HG02642 (cell line): ENCODE measurements at regions not wholly inside any gene's neighbourhood (a gene's known extent, or its start where the extent isn't known, plus 50 kb on each side); places are given as distances from the start of the nearest gene placed in this dataset.

Experiments
- ATAC-seq: cut with Tn5 transposase; IDR thresholded peaks from one replicate; pipeline ENCODE4 v1.9.1; 2021; ENCODE audit warnings: mild to moderate bottlenecking; ENCODE audit not compliant: unreplicated experiment, poor library complexity

DNA sequence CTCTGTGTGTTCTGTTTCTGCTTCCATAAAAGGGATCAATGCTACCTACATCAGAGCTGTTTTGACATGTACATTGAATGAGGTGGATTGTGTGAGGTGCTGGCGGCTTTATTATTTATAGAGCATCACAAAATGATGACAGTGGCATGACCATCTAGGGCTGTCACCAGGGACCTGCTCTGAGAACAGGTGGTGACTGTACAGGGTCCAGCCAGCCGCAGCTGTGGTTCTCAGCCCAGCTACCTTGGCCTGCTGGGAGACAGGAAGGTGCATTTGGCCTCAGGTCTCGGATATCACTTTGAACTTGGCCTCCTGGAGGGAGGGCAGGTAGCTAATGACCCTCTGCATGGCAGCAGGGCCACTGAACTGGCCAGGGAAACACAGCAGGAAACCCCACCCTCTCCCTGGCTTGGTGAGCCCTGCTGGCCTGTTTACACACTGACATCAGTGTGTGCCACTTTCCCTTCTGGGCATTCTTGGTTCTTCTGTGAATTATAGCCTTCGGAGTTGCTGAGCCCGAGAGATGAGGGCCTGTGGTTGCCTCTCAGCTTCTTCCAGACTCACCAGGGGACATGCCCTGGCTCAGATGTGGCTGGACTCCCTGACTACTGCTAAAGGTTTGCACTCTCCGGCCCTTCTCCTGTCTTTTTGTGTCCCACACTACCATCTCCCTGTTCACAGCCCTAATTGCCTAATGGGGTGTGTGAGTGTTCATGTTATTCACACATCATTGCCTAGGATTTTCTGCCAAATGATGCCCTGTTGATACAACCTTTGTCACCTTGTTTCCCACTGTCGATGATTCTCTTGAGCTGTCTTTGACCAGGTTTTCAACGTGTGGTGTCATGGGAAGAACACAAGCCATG lies 109.2 kb upstream of the RAB12 start:
- ATAC-seq: no peak

GRCh38 chr18:8501044-8501443 lies 108.2 kb upstream of the RAB12 start:
- ATAC-seq: no peak

- ATAC-seq: no peak
Measured at GRCh38 chr18:8503248-8503647, 106.0 kb upstream of the RAB12 start.

DNA sequence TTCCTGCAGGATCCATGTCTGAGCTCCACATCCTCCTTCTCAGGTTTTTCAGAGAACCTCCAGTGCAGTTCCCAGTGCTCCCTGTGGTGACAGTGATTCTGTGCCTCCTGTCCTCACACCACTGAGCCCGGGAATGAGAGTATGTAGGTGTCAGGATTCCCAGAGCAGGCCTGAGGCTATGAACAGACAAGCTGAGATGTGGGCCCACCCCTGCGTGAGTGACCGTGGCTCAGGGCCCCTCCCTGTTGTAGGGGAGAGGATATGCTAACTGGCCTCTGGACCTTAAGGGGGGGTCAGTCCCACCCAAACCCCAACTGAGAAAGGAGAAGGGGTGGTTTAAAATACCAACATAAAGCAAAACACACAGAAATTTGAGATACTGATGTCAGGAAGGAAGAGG lies 104.8 kb upstream of the RAB12 start:
- ATAC-seq: no peak

GRCh38 chr18:8504880-8505435 lies 104.3 kb upstream of the RAB12 start:
- ATAC-seq: no peak

GRCh38 chr18:8506251-8507049 lies 102.8 kb upstream of the RAB12 start:
- ATAC-seq: no peak

DNA sequence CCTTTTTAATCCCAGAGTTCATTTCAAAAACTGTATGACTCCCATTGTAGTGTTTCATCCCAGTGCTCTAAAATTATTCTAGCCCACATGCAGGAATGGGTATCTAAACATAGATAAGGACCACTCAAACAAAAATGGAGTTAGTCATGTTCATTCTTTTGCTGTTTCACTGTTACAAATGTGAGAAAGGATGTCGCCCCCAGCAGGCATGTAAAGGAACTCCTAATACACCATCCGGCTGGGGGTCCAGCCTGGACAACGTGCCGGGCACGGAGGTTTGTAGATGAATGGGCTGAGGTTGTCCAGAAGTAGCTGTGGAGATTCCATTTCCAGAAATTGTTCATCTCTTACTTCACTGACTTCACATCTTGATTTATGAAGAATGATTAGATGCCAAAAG lies 101.9 kb upstream of the RAB12 start:
- ATAC-seq: no peak

GRCh38 chr18:8507915-8508705 lies 101.1 kb upstream of the RAB12 start:
- no peak for ATAC-seq

DNA sequence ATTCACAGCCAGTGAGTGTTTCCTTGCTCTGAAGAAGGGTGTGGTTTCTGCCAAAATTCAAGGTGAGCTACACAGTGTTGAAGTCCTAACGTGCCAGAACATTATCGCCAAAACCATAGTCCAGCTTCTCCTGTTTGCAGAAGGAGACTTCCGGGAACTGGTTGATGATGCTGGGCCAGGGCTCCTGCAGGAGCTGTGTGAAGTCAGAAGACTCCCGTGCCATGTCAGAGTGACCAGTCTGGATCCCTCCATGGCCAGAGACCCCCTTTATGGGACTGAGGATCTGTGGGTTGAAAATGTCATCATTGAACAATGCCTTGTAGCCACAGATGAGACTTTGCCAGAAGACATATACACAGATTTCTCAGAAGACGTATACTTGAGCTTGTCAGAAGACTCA lies 96.0 kb upstream of the RAB12 start:
- no peak for ATAC-seq

- no peak for ATAC-seq
Measured at GRCh38 chr18:8514409-8514808, 94.8 kb upstream of the RAB12 start.

- no peak for ATAC-seq
Measured at GRCh38 chr18:8515142-8515865, 93.9 kb upstream of the RAB12 start.

- ATAC-seq: no peak
Measured at GRCh38 chr18:8516371-8517250, 92.6 kb upstream of the RAB12 start.

GRCh38 chr18:8517276-8517675 lies 92.0 kb upstream of the RAB12 start:
- no peak for ATAC-seq

- no peak for ATAC-seq
Measured at GRCh38 chr18:8519102-8519501, 90.1 kb upstream of the RAB12 start.

GRCh38 chr18:8520266-8520665 lies 89.0 kb upstream of the RAB12 start:
- no peak for ATAC-seq

DNA sequence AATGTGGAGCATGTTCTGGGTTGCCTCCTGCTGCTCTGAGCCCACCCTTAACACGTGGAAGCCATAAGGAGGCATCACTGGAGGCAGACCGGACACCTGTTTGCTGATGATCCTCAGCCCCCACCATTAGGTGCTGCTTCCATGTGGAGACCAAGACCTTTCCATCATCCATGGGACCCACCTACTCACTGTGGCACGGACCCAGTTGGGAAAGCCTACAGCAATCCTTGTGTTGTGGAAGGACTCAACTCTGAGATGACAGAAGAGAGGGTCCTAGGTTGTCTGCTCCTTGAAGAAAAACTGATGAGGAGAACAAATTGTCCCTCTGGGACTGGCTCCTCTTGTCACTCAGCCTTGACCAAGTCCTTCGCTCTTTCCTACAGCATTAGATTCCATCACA lies 86.5 kb upstream of the RAB12 start:
- no peak for ATAC-seq

DNA sequence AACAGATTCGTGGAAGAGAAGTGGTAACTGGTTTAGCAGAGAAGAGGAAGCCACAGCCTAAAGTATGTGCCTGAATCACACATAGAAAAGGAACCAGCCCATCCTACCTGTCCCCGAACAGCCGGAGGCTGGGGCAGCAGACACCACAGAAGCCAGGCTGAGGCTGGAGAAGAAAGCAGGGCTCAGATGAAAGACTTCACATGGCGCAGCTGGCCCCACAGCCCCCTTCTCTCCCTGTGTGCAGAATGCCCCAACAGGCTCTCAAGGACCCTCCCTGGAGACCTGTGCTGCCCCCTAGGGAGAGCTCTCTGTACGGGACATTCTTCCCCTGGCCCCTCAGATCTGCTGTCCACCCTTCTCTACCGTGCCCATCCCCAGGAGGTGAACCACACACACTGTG lies 83.5 kb upstream of the RAB12 start:
- ATAC-seq: no peak

GRCh38 chr18:8526332-8526731 lies 82.9 kb upstream of the RAB12 start:
- ATAC-seq: no peak

GRCh38 chr18:8529609-8530008 lies 79.6 kb upstream of the RAB12 start:
- ATAC-seq: no peak
